GM12878 (cell line): ENCODE measurements at regions not wholly inside any gene's neighbourhood (a gene's known extent, or its start where the extent isn't known, plus 50 kb on each side); places are given as distances from the start of the nearest gene placed in this dataset.

ENCODE experiments used
- ATAC-seq: fragments of 200-7000 bp; cut with Tn5 transposase; 3 replicates; pipeline ENCODE4 v1.9.1; 2020; ENCODE audit warnings: mild to moderate bottlenecking, moderate library complexity
- BruUV-seq: library from RNA; stranded (reverse); fragments of 400-500 nt; replicated peaks from 2 replicates; lab custom pipeline; 2021; lab: Mats Ljungman, UMichigan
- CTCF ChIA-PET: fragments of 300-600 bp; sonication (Branson Sonifier 250); formaldehyde crosslinking; extraction: SDS; loops from one replicate; lab custom pipeline; 2021; ENCODE audit warnings: inconsistent platforms; lab: Yijun Ruan, JAX
- POLR2A ChIA-PET: fragments of 350-600 bp; formaldehyde crosslinking; extraction: SDS; loops from one replicate; lab custom pipeline; 2021; ENCODE audit warnings: inconsistent platforms; lab: Charles Lee
- RAD21 ChIA-PET: fragments of 300-600 bp; sonication (Branson Sonifier 250); formaldehyde crosslinking; loops from one replicate; lab custom pipeline; 2023; ENCODE audit warnings: antibody characterized with exemption; ENCODE audit not compliant: unreplicated experiment; lab: Charles Lee
- SMC1A ChIA-PET: fragments of 300-600 bp; sonication (Branson Sonifier 250); formaldehyde crosslinking; loops from one replicate; lab custom pipeline; 2023; ENCODE audit not compliant: unreplicated experiment, uncharacterized antibody; lab: Charles Lee
- DNase-seq: peaks from one replicate; pipeline ENCODE4 v3.0.0-alpha.2; 2011; ENCODE audit warnings: low read depth, low spot score
- FAIRE-seq: peaks from 3 replicates; lab custom pipeline; 2011; peaks lifted over from hg19 to GRCh38; lab: Jason Lieb, UNC
- H2AFZ ChIP-seq: 2 replicates; pipeline ENCODE4 v1.6.0; 2011; ENCODE audit warnings: low read depth, low read length, control low read depth; ENCODE audit not compliant: control insufficient read depth
- H3K27ac ChIP-seq: 2 replicates; pipeline ENCODE4 v1.5.1; 2011; ENCODE audit warnings: control low read depth; ENCODE audit not compliant: control insufficient read depth, insufficient read depth
- H3K27me3 ChIP-seq, 2 experiments: replicated peaks in 1 of 2; 2 replicates each; pipeline versions ENCODE4 v1.6.0 to v1.6.1; 2011; ENCODE audit warnings: low read length in 1 of 2; ENCODE audit not compliant: control insufficient read depth in 2 of 2, insufficient read depth in 2 of 2
- H3K36me3 ChIP-seq, 2 experiments: 2 replicates each; pipeline ENCODE4 v1.5.1; 2011; ENCODE audit warnings: low read length in 1 of 2; ENCODE audit not compliant: control insufficient read depth in 2 of 2, insufficient read depth in 2 of 2
- H3K4me1 ChIP-seq: 2 replicates; pipeline ENCODE4 v1.6.1; 2011; ENCODE audit warnings: mild to moderate bottlenecking, low read length, moderate library complexity, mixed read lengths; ENCODE audit not compliant: control insufficient read depth, insufficient read depth
- H3K4me2 ChIP-seq: 2 replicates; pipeline ENCODE4 v1.6.0; 2011; ENCODE audit warnings: control low read depth; ENCODE audit not compliant: control insufficient read depth, insufficient read depth
- H3K4me3 ChIP-seq: fragments of 200-600 bp; sonication (generic); 2 replicates; pipeline ENCODE4 v1.5.1; 2016
- H3K79me2 ChIP-seq: 2 replicates; pipeline ENCODE4 v1.6.0; 2011; ENCODE audit warnings: low read length; ENCODE audit not compliant: control insufficient read depth, insufficient read depth
- H3K9ac ChIP-seq: 2 replicates; pipeline ENCODE4 v1.8.0; 2011; ENCODE audit warnings: low read length, control low read depth, mixed read lengths; ENCODE audit not compliant: control insufficient read depth, insufficient read depth
- H3K9me3 ChIP-seq: replicated peaks from 3 replicates; pipeline ENCODE4 v1.5.1; 2011; ENCODE audit warnings: mild to moderate bottlenecking, low read length; ENCODE audit not compliant: control insufficient read depth, insufficient read depth
- H4K20me1 ChIP-seq: 2 replicates; pipeline ENCODE4 v1.6.0; 2011; ENCODE audit not compliant: control insufficient read depth, insufficient read depth
- ATF2 ChIP-seq: IDR thresholded peaks from 2 replicates; pipeline ENCODE4 v1.6.1; 2012; ENCODE audit warnings: low read length, inconsistent platforms
- CBX5 ChIP-seq: sonication (generic); IDR thresholded peaks from 2 replicates; pipeline ENCODE4 v1.6.1; 2016; ENCODE audit warnings: low read depth, moderate library complexity, mild to moderate bottlenecking, inconsistent platforms
- DPF2 ChIP-seq: fragments of 450-650 bp; IDR thresholded peaks from 2 replicates; pipeline ENCODE4 v1.6.1; 2017; ENCODE audit warnings: mild to moderate bottlenecking
- FOS ChIP-seq: IDR thresholded peaks from 3 replicates; pipeline ENCODE4 v1.6.1; 2011; ENCODE audit warnings: borderline replicate concordance; ENCODE audit not compliant: insufficient read length; ENCODE audit errors: extremely low read depth
- HDAC2 ChIP-seq: fragments of 200-600 bp; sonication (generic); IDR thresholded peaks from 2 replicates; pipeline ENCODE4 v1.6.1; 2017
- MYC ChIP-seq: IDR thresholded peaks from 2 replicates; pipeline ENCODE4 v1.6.1; 2011; ENCODE audit warnings: mild to moderate bottlenecking, low read length, moderate library complexity, inconsistent platforms; ENCODE audit not compliant: insufficient read depth, insufficient replicate concordance, insufficient read length, severe bottlenecking
- RAD51 ChIP-seq: fragments of 450-650 bp; IDR thresholded peaks from 2 replicates; pipeline ENCODE4 v1.6.1; 2016; ENCODE audit warnings: moderate library complexity, mild to moderate bottlenecking, inconsistent platforms
- SIN3A ChIP-seq: IDR thresholded peaks from 2 replicates; pipeline ENCODE4 v1.6.1; 2012; ENCODE audit warnings: low read depth, low read length, improper control_type of control experiment
- ZBTB4 ChIP-seq: fragments of 450-650 bp; formaldehyde crosslinking; IDR thresholded peaks from 2 replicates; pipeline ENCODE4 v1.4.0; 2022; ENCODE audit warnings: mild to moderate bottlenecking, moderate library complexity
- ZSCAN29 ChIP-seq: fragments of 450-650 bp; IDR thresholded peaks from 2 replicates; pipeline ENCODE4 v1.6.1; 2017; ENCODE audit warnings: mild to moderate bottlenecking, moderate library complexity
- WGBS: methylation state at CpG from one replicate; pipeline ENCODE4 v1.1.6; 2016; ENCODE audit warnings: low lambda C conversion rate; ENCODE audit not compliant: insufficient replicate concordance, insufficient coverage; ENCODE audit errors: missing lambda C conversion rate; 5-methylcytosine and 5-hydroxymethylcytosine counted together
- in situ Hi-C: fragments of 300-500 bp; cut with MboI; formaldehyde crosslinking; loops from 9 replicates; pipeline ENCODE4 v1.14.3; 2018; ENCODE audit warnings: mixed read lengths
- intact Hi-C: fragments of 100-400 bp; cut with micrococcal nuclease; formaldehyde crosslinking; loops from one replicate; pipeline ENCODE4 v1.14.2; 2022; ENCODE audit not compliant: unreplicated experiment

GRCh38 chr2:226475650-226476049 is 324.0 kb downstream of the IRS1 start:
- Histone ChIP-seq H3K27me3 (peaks cover 0 to 2% of the 10 kb centered on the region in 2 experiments; a peak in 1 of 4 replicates), H3K79me2 (no peaks in the 10 kb centered on the region), H3K4me1 (no peaks in the 10 kb centered on the region), H3K9me3 (no peaks in the 10 kb centered on the region), H3K27ac (no peak overlapping the region), H4K20me1 (no peaks in the 10 kb centered on the region), H2AFZ (no peak overlapping the region), H3K4me2 (no peak overlapping the region), H3K9ac (no peak overlapping the region), H3K4me3 (no peak overlapping the region), H3K36me3 (no peaks in the 10 kb centered on the region)
- DNase-seq = no peak
- WGBS = 42% methylated on average over 2 of the region's 2 CpGs
- ChIA-PET CTCF (no interaction called here), RAD21 (no interaction called here), POLR2A (no interaction called here), SMC1A (interaction anchor here (0.7 kb wide), 1 partner anchor 301 kb away, joined by 4 read pairs; no protein-coding TSS in a partner anchor)
- TF ChIP-seq DPF2 (no peak), FOS (no peak), SIN3A (no peak), ZSCAN29 (no peak), MYC (no peak), RAD51 (no peak), CBX5 (no peak)
- no TSS peak for BruUV-seq
- intact Hi-C loops (no loop called here), in situ Hi-C loops (no loop called here)
- FAIRE-seq = no peak
- no peak for ATAC-seq

GRCh38 chr2:226474131-226474530 is 325.5 kb downstream of the IRS1 start:
- Histone ChIP-seq H3K4me3 (no peak overlapping the region), H3K4me1 (no peaks in the 10 kb centered on the region), H3K27ac (no peak overlapping the region), H3K79me2 (no peaks in the 10 kb centered on the region), H3K36me3 (no peaks in the 10 kb centered on the region), H3K9me3 (no peaks in the 10 kb centered on the region), H2AFZ (no peak overlapping the region), H3K9ac (no peak overlapping the region), H4K20me1 (no peaks in the 10 kb centered on the region), H3K4me2 (no peak overlapping the region), H3K27me3 (peaks cover 0 to 2% of the 10 kb centered on the region in 2 experiments; a peak in 1 of 4 replicates)
- FAIRE-seq = no peak
- ATAC-seq = no peak
- CTCF ChIA-PET = no interaction called here
- RAD21 ChIA-PET = no interaction called here
- TF ChIP-seq ZSCAN29 (no peak), ZBTB4 (CRISPR knock-in tag) (no peak), ATF2 (no peak), HDAC2 (no peak)
- SMC1A ChIA-PET = no interaction called here
- DNase-seq = no peak
- in situ Hi-C loops = no loop called here
- POLR2A ChIA-PET = no interaction called here
- intact Hi-C loops = no loop called here
- no TSS peak for BruUV-seq
